NOMO-1 (cell line): ENCODE measurements at regions not wholly inside any gene's neighbourhood (a gene's known extent, or its start where the extent isn't known, plus 50 kb on each side); places are given as distances from the start of the nearest gene placed in this dataset.
"Not testable (repeated sequence)": the region's sequence is repeated elsewhere in the genome, so short reads cannot be mapped to it uniquely, and the experiment has no call there.

Experiments
- DNase-seq, 2 experiments: peaks; one replicate each; lab custom pipeline; 2025; ENCODE audit not compliant: unreplicated experiment in 2 of 2; lab: John Stamatoyannopoulos, UW

GRCh38 chr13:65965501-65965900 lies 1264.6 kb downstream of the PCDH9 start:
- no peak for DNase-seq

GRCh38 chr13:65964672-65965071 lies 1265.5 kb downstream of the PCDH9 start:
- no peak for DNase-seq

GRCh38 chr13:65959305-65959704 lies 1270.8 kb downstream of the PCDH9 start:
- DNase-seq = no peak

GRCh38 chr13:65946387-65946786 lies 1283.7 kb downstream of the PCDH9 start:
- no peak for DNase-seq

- no peak for DNase-seq
These were observed 1286.4 kb downstream of the PCDH9 start for GRCh38 chr13:65943708-65944107.

GRCh38 chr13:65943024-65943423 lies 1287.1 kb downstream of the PCDH9 start:
- no peak for DNase-seq

GRCh38 chr13:65940720-65941119 lies 1289.4 kb downstream of the PCDH9 start:
- DNase-seq = no peak

- DNase-seq = no peak
These were observed 1292.9 kb downstream of the PCDH9 start for GRCh38 chr13:65937251-65937650.

GRCh38 chr13:65936249-65936648 lies 1293.9 kb downstream of the PCDH9 start:
- DNase-seq = no peak

- no peak for DNase-seq
These were observed 1297.4 kb downstream of the PCDH9 start for GRCh38 chr13:65932587-65933239.

GRCh38 chr13:65932013-65932412 lies 1298.1 kb downstream of the PCDH9 start:
- DNase-seq = no peak

- no peak for DNase-seq
These were observed 1300.7 kb downstream of the PCDH9 start for GRCh38 chr13:65929436-65929835.

- no peak for DNase-seq
These were observed 1303.4 kb downstream of the PCDH9 start for GRCh38 chr13:65926750-65927171.

GRCh38 chr13:65922846-65923245 lies 1307.3 kb downstream of the PCDH9 start:
- DNase-seq = not testable (repeated sequence)

- DNase-seq = no peak
These were observed 1308.2 kb downstream of the PCDH9 start for GRCh38 chr13:65921933-65922332.

GRCh38 chr13:65917731-65918130 lies 1312.4 kb downstream of the PCDH9 start:
- DNase-seq = no peak

- no peak for DNase-seq
These were observed 1314.9 kb downstream of the PCDH9 start for GRCh38 chr13:65915195-65915594.

- no peak for DNase-seq
These were observed 1315.4 kb downstream of the PCDH9 start for GRCh38 chr13:65914716-65915115.

GRCh38 chr13:65913173-65913572 lies 1317.0 kb downstream of the PCDH9 start:
- DNase-seq = no peak

- no peak for DNase-seq
These were observed 1317.6 kb downstream of the PCDH9 start for GRCh38 chr13:65912516-65912915.

- DNase-seq = no peak
These were observed 1318.5 kb downstream of the PCDH9 start for GRCh38 chr13:65911546-65912193.

GRCh38 chr13:65909501-65909900 lies 1320.6 kb downstream of the PCDH9 start:
- DNase-seq = no peak
